NCI-H2081 treated with DMSO at 0.1 percent for 48 hours (cell line): ENCODE measurements at regions not wholly inside any gene's neighbourhood (a gene's known extent, or its start where the extent isn't known, plus 50 kb on each side); places are given as distances from the start of the nearest gene placed in this dataset.

Source experiments
- DNase-seq: peaks from one replicate; lab custom pipeline; 2025; lab: John Stamatoyannopoulos, UW

GRCh38 chr15:97026781-97027180 lies 696.3 kb downstream of the NR2F2 start:
- DNase-seq: no peak

- DNase-seq: no peak
Measured at GRCh38 chr15:97027772-97028171, 697.3 kb downstream of the NR2F2 start.

- no peak for DNase-seq
Measured at GRCh38 chr15:97030251-97030650, 699.8 kb downstream of the NR2F2 start.

GRCh38 chr15:97036301-97036700 lies 705.8 kb downstream of the NR2F2 start:
- DNase-seq: no peak

- DNase-seq: no peak
Measured at GRCh38 chr15:97037080-97037479, 706.6 kb downstream of the NR2F2 start.

- DNase-seq: no peak
Measured at GRCh38 chr15:97045666-97046421, 715.3 kb downstream of the NR2F2 start.

- DNase-seq: no peak
Measured at GRCh38 chr15:97052513-97052912, 722.0 kb downstream of the NR2F2 start.

- no peak for DNase-seq
Measured at GRCh38 chr15:97053635-97054034, 723.1 kb downstream of the NR2F2 start.

GRCh38 chr15:97057503-97057902 lies 727.0 kb downstream of the NR2F2 start:
- no peak for DNase-seq

GRCh38 chr15:97059281-97059680 lies 728.8 kb downstream of the NR2F2 start:
- no peak for DNase-seq

- DNase-seq: no peak
Measured at GRCh38 chr15:97061392-97061791, 730.9 kb downstream of the NR2F2 start.

- no peak for DNase-seq
Measured at GRCh38 chr15:97071668-97072067, 741.2 kb downstream of the NR2F2 start.

GRCh38 chr15:97072545-97072944 lies 742.0 kb downstream of the NR2F2 start:
- DNase-seq: no peak

GRCh38 chr15:97076011-97076410 lies 745.5 kb downstream of the NR2F2 start:
- no peak for DNase-seq

- DNase-seq: no peak
Measured at GRCh38 chr15:97077975-97078374, 747.5 kb downstream of the NR2F2 start.

GRCh38 chr15:97078591-97078990 lies 748.1 kb downstream of the NR2F2 start:
- no peak for DNase-seq

GRCh38 chr15:97081666-97082226 lies 751.2 kb downstream of the NR2F2 start:
- DNase-seq: no peak

- no peak for DNase-seq
Measured at GRCh38 chr15:97082830-97083229, 752.3 kb downstream of the NR2F2 start.

- DNase-seq: no peak
Measured at GRCh38 chr15:97084650-97085049, 754.1 kb downstream of the NR2F2 start.

- DNase-seq: no peak
Measured at GRCh38 chr15:97085731-97086130, 755.2 kb downstream of the NR2F2 start.

- DNase-seq: no peak
Measured at GRCh38 chr15:97087006-97087741, 756.7 kb downstream of the NR2F2 start.

- no peak for DNase-seq
Measured at GRCh38 chr15:97091093-97091492, 760.6 kb downstream of the NR2F2 start.

GRCh38 chr15:97092656-97093055 lies 762.2 kb downstream of the NR2F2 start:
- no peak for DNase-seq
